Adrenal gland (tissue), 9 donors: ENCODE measurements at regions not wholly inside any gene's neighbourhood (a gene's known extent, or its start where the extent isn't known, plus 50 kb on each side); places are given as distances from the start of the nearest gene placed in this dataset.

Experiments
- DNase-seq, 7 donors: peaks; one replicate each; pipeline ENCODE4 v3.0.0-alpha.2; 2019 to 2020
- H3K27ac ChIP-seq, 5 donors: fragments of 200-600 bp; sonication (generic) in 4 of 5; 1 replicate in 3 of 5; 2 replicates in 2 of 5; pipeline versions ENCODE4 v1.5.1 to v1.8.0; 2016 to 2020; ENCODE audit warnings: mild to moderate bottlenecking in 1 of 5
- H3K27me3 ChIP-seq: fragments of 200-600 bp; 2 replicates; pipeline ENCODE4 v1.8.0; 2021
- H3K36me3 ChIP-seq, 2 donors: fragments of 200-600 bp; replicated peaks in 1 of 2; 1 replicate in 1 of 2; 2 replicates in 1 of 2; pipeline versions ENCODE4 v1.5.1 to v1.8.0; 2018 to 2022
- H3K4me1 ChIP-seq, 2 donors: fragments of 200-600 bp; replicated peaks in 1 of 2; 1 replicate in 1 of 2; 2 replicates in 1 of 2; pipeline versions ENCODE4 v1.5.1 to v1.8.0; 2018 to 2021
- H3K4me3 ChIP-seq, 4 donors: fragments of 200-600 bp; sonication (generic) in 3 of 4; one replicate each; pipeline ENCODE4 v1.5.1; 2016 to 2018
- H3K9me3 ChIP-seq, 3 donors: fragments of 200-600 bp; sonication (generic) in 1 of 3; replicated peaks in 1 of 3; 1 replicate in 2 of 3; 2 replicates in 1 of 3; pipeline versions ENCODE4 v1.5.1 to v1.8.0; 2016 to 2021
- CTCF ChIP-seq, 6 experiments: fragments of 450-650 bp in 4 of 6; fragments of 200-600 bp in 2 of 6; sonication (generic) in 1 of 6; IDR thresholded peaks; 1 replicate in 5 of 6; 2 replicates in 1 of 6; pipeline versions ENCODE4 v1.5.1 to v1.8.0; 2016 to 2021; ENCODE audit warnings: antibody characterized with exemption in 6 of 6, mild to moderate bottlenecking in 2 of 6, moderate library complexity in 1 of 6
- POLR2A ChIP-seq, 2 donors: fragments of 450-650 bp; IDR thresholded peaks; one replicate each; pipeline ENCODE4 v1.6.1; 2017; ENCODE audit warnings: antibody characterized with exemption in 2 of 2, mild to moderate bottlenecking in 2 of 2, moderate library complexity in 1 of 2
- WGBS, 4 donors: extraction: QIAGEN DNeasy Blood & Tissue Kit in 2 of 4; methylation state at CpG; one replicate each; pipeline versions ENCODE4 v1.1.5 to v1.1.7; 2013 to 2017; 5-methylcytosine and 5-hydroxymethylcytosine counted together
- intact Hi-C, 2 donors: fragments of 100-400 bp; cut with DNase I; formaldehyde crosslinking; loops; one replicate each; pipeline versions ENCODE4 v1.14.1 to v1.15.0; 2022 to 2023
- donor health status: healthy with polysubstance abuse.
- donor health status: Bipolar disorder and iron deficiency.
- donor health status: DM: yes; HTN: yes; CAD: no.
- donor health status: DM: no; HTN: no; CAD: no.
- donor health status: DM: no; HTN: no; CAD: no.

GRCh38 chr5:44252545-44252944, 136.7 kb downstream of the FGF10 start:
- WGBS, 4 donors = 50 to 80% (median 73%) methylated on average over 2 of the region's 2 CpGs
- Histone ChIP-seq H3K27ac (no peak overlapping the region), H3K9me3 (no peaks in the 10 kb centered on the region), H3K27me3 (no peaks in the 10 kb centered on the region), H3K4me1 (no peaks in the 10 kb centered on the region), H3K36me3 (no peaks in the 10 kb centered on the region), H3K4me3 (no peak overlapping the region)
- intact Hi-C loops = no loop called here
- no peak for DNase-seq
- TF ChIP-seq POLR2A (IDR thresholded peaks at IDR 0.05) (no peak), CTCF (IDR thresholded peaks at IDR 0.05) (no peak)

GRCh38 chr5:44246986-44247385, 142.2 kb downstream of the FGF10 start:
- 83 to 87% (median 85%) methylated on average over 2 of the region's 2 CpGs for WGBS, 4 donors
- no peak for DNase-seq
- TF ChIP-seq CTCF (IDR thresholded peaks at IDR 0.05) = no peak
- TF ChIP-seq POLR2A (IDR thresholded peaks at IDR 0.05) = no peak
- Histone ChIP-seq H3K4me3 (no peak overlapping the region), H3K27me3 (no peaks in the 10 kb centered on the region), H3K27ac (no peak overlapping the region), H3K4me1 (no peaks in the 10 kb centered on the region), H3K9me3 (no peaks in the 10 kb centered on the region), H3K36me3 (no peaks in the 10 kb centered on the region)
- intact Hi-C loops = no loop called here

- Histone ChIP-seq H3K4me1 (no peaks in the 10 kb centered on the region), H3K4me3 (no peak overlapping the region), H3K27me3 (no peaks in the 10 kb centered on the region), H3K27ac (no peak overlapping the region), H3K36me3 (no peaks in the 10 kb centered on the region), H3K9me3 (no peaks in the 10 kb centered on the region)
- intact Hi-C loops = no loop called here
- 69 to 80% (median 75%) methylated on average over 1 of the region's 1 CpG for WGBS, 4 donors
- no peak for DNase-seq
- TF ChIP-seq POLR2A (IDR thresholded peaks at IDR 0.05) (no peak), CTCF (IDR thresholded peaks at IDR 0.05) (no peak)
Measured at GRCh38 chr5:44245935-44246334, 143.3 kb downstream of the FGF10 start.

- Histone ChIP-seq H3K36me3 (no peaks in the 10 kb centered on the region), H3K27me3 (no peaks in the 10 kb centered on the region), H3K27ac (no peak overlapping the region), H3K4me1 (no peaks in the 10 kb centered on the region), H3K4me3 (no peak overlapping the region), H3K9me3 (no peaks in the 10 kb centered on the region)
- intact Hi-C loops = no loop called here
- TF ChIP-seq CTCF (IDR thresholded peaks at IDR 0.05) (no peak), POLR2A (IDR thresholded peaks at IDR 0.05) (no peak)
- DNase-seq = no peak
- 73 to 93% (median 87%) methylated on average over 1 of the region's 1 CpG for WGBS, 4 donors
Measured at GRCh38 chr5:44242791-44243190, 146.4 kb downstream of the FGF10 start.
